Thyroid gland (tissue), 4 donors: ENCODE measurements at regions not wholly inside any gene's neighbourhood (a gene's known extent, or its start where the extent isn't known, plus 50 kb on each side); places are given as distances from the start of the nearest gene placed in this dataset.

Experiments used
- CTCF ChIP-seq, 6 experiments: fragments of 200-600 bp in 3 of 6; fragments of 450-650 bp in 3 of 6; sonication (generic) in 3 of 6; IDR thresholded peaks; one replicate each; pipeline ENCODE4 v1.5.1; 2016 to 2019; ENCODE audit warnings: antibody characterized with exemption in 6 of 6, mild to moderate bottlenecking in 2 of 6, inconsistent platforms in 1 of 6, moderate library complexity in 1 of 6
- POLR2A ChIP-seq, 2 donors: fragments of 450-650 bp; IDR thresholded peaks; one replicate each; pipeline ENCODE4 v1.6.1; 2017; ENCODE audit warnings: antibody characterized with exemption in 2 of 2, mild to moderate bottlenecking in 2 of 2, moderate library complexity in 1 of 2

GRCh38 chr12:116373572-116374206, 96.2 kb upstream of the MED13L start:
- TF ChIP-seq CTCF (IDR thresholded peaks at IDR 0.05) (no peak), POLR2A (IDR thresholded peaks at IDR 0.05) (no peak)
